ENCODE measurements at regions not wholly inside any gene's neighbourhood (a gene's known extent, or its start where the extent isn't known, plus 50 kb on each side); places are given as distances from the start of the nearest gene placed in this dataset.
"Not testable (repeated sequence)": the region's sequence is repeated elsewhere in the genome, so short reads cannot be mapped to it uniquely, and the experiment has no call there.

- H3K9me3 ChIP-seq = peaks cover 0 to 13% (median 8%) of the 10 kb centered on the region in 12 donors
- H3K4me1 ChIP-seq = peaks cover 0 to 10% (median 0%) of the 10 kb centered on the region in 12 donors
- intact Hi-C loops (cut with DNase I) = no loop called here
- DNase-seq (no peak), ATAC-seq (no peak)
- H3K36me3 ChIP-seq = no peaks in the 10 kb centered on the region
- H3K27ac ChIP-seq = peak overlapping the region in 1 of 12 donors; percentile 15
- H3K4me3 ChIP-seq = no peak overlapping the region
- H3K27me3 ChIP-seq = peaks cover 0 to 5% (median 0%) of the 10 kb centered on the region in 9 donors
- WGBS, 4 donors = 65 to 83% (median 79%) methylated on average over 11 to 14 of the region's 14 CpGs
- no peak for TF ChIP-seq CTCF (IDR thresholded peaks at IDR 0.05)
- TF ChIP-seq POLR2A (IDR thresholded peaks at IDR 0.05) = no peak
These were observed 89.7 kb upstream of the FAM20C start for GRCh38 chr7:102721-103120.

- H3K4me3 ChIP-seq; intact Hi-C loops (cut with DNase I); H3K36me3 ChIP-seq; H3K27me3 ChIP-seq; H3K27ac ChIP-seq; ATAC-seq; H3K9me3 ChIP-seq; DNase-seq; H3K4me1 ChIP-seq: not testable (repeated sequence)
- 79 to 100% (median 92%) methylated on average over 3 to 6 of the region's 10 CpGs for WGBS, 4 donors
These were observed 88.4 kb upstream of the FAM20C start for GRCh38 chr7:103981-104380.

- intact Hi-C loops (cut with DNase I) = no loop called here
- Histone ChIP-seq H3K4me3 (no peak overlapping the region), H3K27me3 (peaks cover 0 to 14% (median 0%) of the 10 kb centered on the region in 9 donors), H3K27ac (no peak overlapping the region), H3K36me3 (no peaks in the 10 kb centered on the region), H3K9me3 (no peaks in the 10 kb centered on the region), H3K4me1 (peaks cover 0 to 10% (median 0%) of the 10 kb centered on the region in 12 donors)
- TF ChIP-seq CTCF (IDR thresholded peaks at IDR 0.05) = no peak
- TF ChIP-seq POLR2A (IDR thresholded peaks at IDR 0.05) = no peak
- 83 to 93% (median 91%) methylated on average over 8 of the region's 8 CpGs for WGBS, 4 donors
- ATAC-seq (no peak), DNase-seq (no peak)
These were observed 87.4 kb upstream of the FAM20C start for GRCh38 chr7:105002-105401.

GRCh38 chr7:106356-106755 is 86.0 kb upstream of the FAM20C start:
- peaks cover 0 to 10% (median 0%) of the 10 kb centered on the region in 12 donors for H3K4me1 ChIP-seq
- H3K36me3 ChIP-seq = no peaks in the 10 kb centered on the region
- ATAC-seq (no peak), DNase-seq (no peak)
- H3K27ac ChIP-seq = no peak overlapping the region
- H3K27me3 ChIP-seq = peaks cover 0 to 14% (median 0%) of the 10 kb centered on the region in 9 donors
- TF ChIP-seq POLR2A (IDR thresholded peaks at IDR 0.05) (no peak), CTCF (IDR thresholded peaks at IDR 0.05) (no peak)
- WGBS, 4 donors = 78 to 85% (median 81%) methylated on average over 5 of the region's 5 CpGs
- no peak overlapping the region for H3K4me3 ChIP-seq
- intact Hi-C loops (cut with DNase I) = no loop called here
- H3K9me3 ChIP-seq = peaks cover 0 to 2% (median 0%) of the 10 kb centered on the region in 12 donors

- Histone ChIP-seq H3K4me3 (no peak overlapping the region), H3K9me3 (peaks cover 0 to 9% (median 0%) of the 10 kb centered on the region in 12 donors), H3K27ac (no peak overlapping the region), H3K4me1 (peaks cover 0 to 6% (median 0%) of the 10 kb centered on the region in 12 donors), H3K27me3 (peaks cover 0 to 14% (median 0%) of the 10 kb centered on the region in 9 donors), H3K36me3 (no peaks in the 10 kb centered on the region)
- intact Hi-C loops (cut with DNase I) = no loop called here
- ATAC-seq = no peak
- DNase-seq = no peak
- 63 to 74% (median 68%) methylated on average over 4 of the region's 4 CpGs for WGBS, 4 donors
- TF ChIP-seq POLR2A (IDR thresholded peaks at IDR 0.05) (no peak), CTCF (IDR thresholded peaks at IDR 0.05) (no peak)
These were observed 85.1 kb upstream of the FAM20C start for GRCh38 chr7:107233-107632.
